HepG2 (cell line): ENCODE measurements at regions not wholly inside any gene's neighbourhood (a gene's known extent, or its start where the extent isn't known, plus 50 kb on each side); places are given as distances from the start of the nearest gene placed in this dataset.

ENCODE experiments used
- ATAC-seq: fragments of 200-7000 bp; cut with Tn5 transposase; 3 replicates; pipeline ENCODE4 v1.9.1; 2020; ENCODE audit warnings: mild to moderate bottlenecking, moderate library complexity
- BruUV-seq: library from RNA; stranded (reverse); fragments of 400-500 nt; replicated peaks from 2 replicates; lab custom pipeline; 2021; lab: Mats Ljungman, UMichigan
- CTCF ChIA-PET: fragments of 300-600 bp; formaldehyde crosslinking; extraction: SDS; loops from one replicate; lab custom pipeline; 2021; ENCODE audit warnings: low total read pairs, inconsistent platforms, low intra/inter-chr PET ratio; lab: Yijun Ruan, JAX
- POLR2A ChIA-PET: fragments of 350-600 bp; sonication (Branson Sonifier 250); formaldehyde crosslinking; loops from one replicate; lab custom pipeline; 2020; ENCODE audit warnings: antibody characterized with exemption, inconsistent platforms; lab: Yijun Ruan, JAX
- DNase-seq: peaks from one replicate; pipeline ENCODE4 v3.0.0-alpha.2; 2015; ENCODE audit warnings: low spot score
- FAIRE-seq: peaks from 3 replicates; lab custom pipeline; 2011; peaks lifted over from hg19 to GRCh38; lab: Jason Lieb, UNC
- H2AFZ ChIP-seq: one replicate; pipeline ENCODE4 v1.6.1; 2011; ENCODE audit warnings: low read length, inconsistent platforms
- H3K27ac ChIP-seq: fragments of 300-600 bp; 3 replicates; pipeline ENCODE4 v1.8.0; 2011; ENCODE audit warnings: mixed run types, mild to moderate bottlenecking, mixed read lengths, low read length, inconsistent platforms; ENCODE audit not compliant: insufficient read depth; ENCODE audit errors: extremely low read length
- H3K27me3 ChIP-seq, 2 experiments: fragments of 200-600 bp in 1 of 2; 2 replicates in 1 of 2; 3 replicates in 1 of 2; pipeline versions ENCODE4 v1.6.0 to v1.8.0; 2011; ENCODE audit warnings: low read length in 2 of 2, mild to moderate bottlenecking in 2 of 2, moderate library complexity in 2 of 2, inconsistent platforms in 1 of 2; ENCODE audit not compliant: insufficient read depth in 2 of 2, control insufficient read depth in 1 of 2
- H3K36me3 ChIP-seq, 2 experiments: fragments of 200-600 bp in 1 of 2; replicated peaks in 1 of 2; 2 replicates in 1 of 2; 3 replicates in 1 of 2; pipeline versions ENCODE4 v1.5.1 to v1.8.0; 2011; ENCODE audit warnings: low read length in 2 of 2, inconsistent platforms in 1 of 2; ENCODE audit not compliant: insufficient read depth in 2 of 2, control insufficient read depth in 1 of 2
- H3K4me1 ChIP-seq: 2 replicates; pipeline ENCODE4 v1.5.1; 2012; ENCODE audit warnings: low read length, inconsistent platforms; ENCODE audit not compliant: insufficient read depth
- H3K4me2 ChIP-seq: 2 replicates; pipeline ENCODE4 v1.6.0; 2011; ENCODE audit warnings: low read depth, low read length, inconsistent platforms
- H3K4me3 ChIP-seq, 3 experiments: fragments of 200-600 bp in 1 of 3; sonication (generic), shearing (Covaris generic) in 1 of 3; replicated peaks in 1 of 3; 2 replicates each; pipeline ENCODE4 v1.5.1; 2011 to 2016; ENCODE audit warnings: low read length in 3 of 3, inconsistent platforms in 2 of 3, low read depth in 2 of 3, mild to moderate bottlenecking in 2 of 3, control low read depth in 1 of 3, mixed read lengths in 1 of 3; ENCODE audit not compliant: insufficient read depth in 1 of 3
- H3K79me2 ChIP-seq: one replicate; pipeline ENCODE4 v1.6.1; 2011; ENCODE audit warnings: low read length, inconsistent platforms; ENCODE audit not compliant: insufficient read depth
- H3K9ac ChIP-seq: 2 replicates; pipeline ENCODE4 v1.6.0; 2011; ENCODE audit warnings: mild to moderate bottlenecking, low read depth, low read length, inconsistent platforms; ENCODE audit not compliant: insufficient read depth
- H3K9me3 ChIP-seq: 2 replicates; pipeline ENCODE4 v1.5.1; 2012; ENCODE audit warnings: mild to moderate bottlenecking, low read length
- H4K20me1 ChIP-seq: 2 replicates; pipeline ENCODE4 v1.6.0; 2011; ENCODE audit warnings: inconsistent platforms, mild to moderate bottlenecking, low read length, moderate library complexity; ENCODE audit not compliant: insufficient read depth
- DNMT3B ChIP-seq: conservative IDR thresholded peaks from 2 replicates; pipeline ENCODE4 v1.6.1; 2016; ENCODE audit warnings: missing biosample characterization, control low read depth
- EEA1 ChIP-seq: sonication (generic); formaldehyde crosslinking; IDR thresholded peaks from 2 replicates; pipeline ENCODE4 v1.5.1; 2020; ENCODE audit warnings: mild to moderate bottlenecking, missing genetic modification reagents, borderline replicate concordance
- KDM5A ChIP-seq: fragments of 200-600 bp; sonication (generic); IDR thresholded peaks from 2 replicates; pipeline ENCODE4 v1.7.0; 2018; ENCODE audit warnings: antibody characterized with exemption, mild to moderate bottlenecking, low read length, borderline replicate concordance
- MTA1 ChIP-seq: sonication (generic); formaldehyde crosslinking; IDR thresholded peaks from 2 replicates; pipeline ENCODE4 v1.4.0; 2020; ENCODE audit warnings: missing genetic modification reagents, mild to moderate bottlenecking, borderline replicate concordance
- NFYC ChIP-seq: IDR thresholded peaks from 2 replicates; pipeline ENCODE4 v1.6.1; 2016; ENCODE audit warnings: missing genetic modification reagents, missing compliant biosample characterization
- NRL ChIP-seq: sonication (generic); formaldehyde crosslinking; IDR thresholded peaks from 2 replicates; pipeline ENCODE4 v1.5.0; 2020; ENCODE audit warnings: missing genetic modification reagents, mild to moderate bottlenecking, moderate library complexity, borderline replicate concordance
- ZNF230 ChIP-seq: sonication (generic); formaldehyde crosslinking; IDR thresholded peaks from 2 replicates; pipeline ENCODE4 v1.4.0; 2020; ENCODE audit warnings: mild to moderate bottlenecking, missing genetic modification reagents
- ZNF543 ChIP-seq: sonication (generic); formaldehyde crosslinking; IDR thresholded peaks from 2 replicates; pipeline ENCODE4 v1.4.0; 2020; ENCODE audit warnings: mild to moderate bottlenecking, missing genetic modification reagents
- WGBS: methylation state at CpG from one replicate; pipeline ENCODE4 v1.1.6; 2017; ENCODE audit warnings: low lambda C conversion rate; 5-methylcytosine and 5-hydroxymethylcytosine counted together
- in situ Hi-C: cut with HindIII; loops from 2 replicates; pipeline ENCODE4 v1.10.0; 2017; ENCODE audit warnings: low pct_unique_long_range_greater_than_20kb; ENCODE audit not compliant: extremely low pct_ligation_motif_present
- intact Hi-C: fragments of 100-400 bp; cut with micrococcal nuclease; formaldehyde crosslinking; loops from one replicate; pipeline ENCODE4 v1.10.0; 2022; ENCODE audit not compliant: unreplicated experiment
- TF ChIP-seq, protein P1 (sequence below): sonication (generic); formaldehyde crosslinking; IDR thresholded peaks from 2 replicates; pipeline ENCODE4 v1.4.0; 2020; ENCODE audit warnings: mild to moderate bottlenecking, missing genetic modification reagents, borderline replicate concordance
- TF ChIP-seq, protein P2 (sequence below): sonication (generic); formaldehyde crosslinking; IDR thresholded peaks from 2 replicates; pipeline ENCODE4 v1.4.0; 2020; ENCODE audit warnings: missing genetic modification reagents
- TF ChIP-seq, protein P3 (sequence below): sonication (generic); formaldehyde crosslinking; IDR thresholded peaks from 2 replicates; pipeline ENCODE4 v1.5.0; 2020; ENCODE audit warnings: mild to moderate bottlenecking, missing genetic modification reagents
- TF ChIP-seq, protein P4 (sequence below): sonication (generic); formaldehyde crosslinking; IDR thresholded peaks from 2 replicates; pipeline ENCODE4 v1.4.0; 2020; ENCODE audit warnings: missing genetic modification reagents

DNA sequence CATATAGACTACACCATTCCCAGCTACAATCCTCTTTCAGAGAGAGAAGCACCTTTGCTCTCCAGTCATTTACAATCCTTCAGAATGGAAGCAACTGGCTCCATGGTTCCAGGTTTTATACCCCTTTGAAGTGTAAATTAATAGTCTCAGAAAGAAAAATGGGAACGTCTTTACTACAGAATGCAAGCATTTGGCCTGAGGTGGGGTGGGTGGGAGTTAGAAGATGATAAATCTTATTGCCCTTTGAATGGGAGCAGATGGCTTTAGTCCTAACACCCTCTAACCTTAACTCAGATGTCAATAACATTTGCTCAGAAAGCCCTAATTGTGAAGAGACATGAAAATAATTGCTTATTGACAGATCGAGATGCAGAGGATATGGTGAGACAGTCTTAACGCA is 84.2 kb upstream of the KCNMA1 start (continued):
- TF ChIP-seq, protein P1, sequence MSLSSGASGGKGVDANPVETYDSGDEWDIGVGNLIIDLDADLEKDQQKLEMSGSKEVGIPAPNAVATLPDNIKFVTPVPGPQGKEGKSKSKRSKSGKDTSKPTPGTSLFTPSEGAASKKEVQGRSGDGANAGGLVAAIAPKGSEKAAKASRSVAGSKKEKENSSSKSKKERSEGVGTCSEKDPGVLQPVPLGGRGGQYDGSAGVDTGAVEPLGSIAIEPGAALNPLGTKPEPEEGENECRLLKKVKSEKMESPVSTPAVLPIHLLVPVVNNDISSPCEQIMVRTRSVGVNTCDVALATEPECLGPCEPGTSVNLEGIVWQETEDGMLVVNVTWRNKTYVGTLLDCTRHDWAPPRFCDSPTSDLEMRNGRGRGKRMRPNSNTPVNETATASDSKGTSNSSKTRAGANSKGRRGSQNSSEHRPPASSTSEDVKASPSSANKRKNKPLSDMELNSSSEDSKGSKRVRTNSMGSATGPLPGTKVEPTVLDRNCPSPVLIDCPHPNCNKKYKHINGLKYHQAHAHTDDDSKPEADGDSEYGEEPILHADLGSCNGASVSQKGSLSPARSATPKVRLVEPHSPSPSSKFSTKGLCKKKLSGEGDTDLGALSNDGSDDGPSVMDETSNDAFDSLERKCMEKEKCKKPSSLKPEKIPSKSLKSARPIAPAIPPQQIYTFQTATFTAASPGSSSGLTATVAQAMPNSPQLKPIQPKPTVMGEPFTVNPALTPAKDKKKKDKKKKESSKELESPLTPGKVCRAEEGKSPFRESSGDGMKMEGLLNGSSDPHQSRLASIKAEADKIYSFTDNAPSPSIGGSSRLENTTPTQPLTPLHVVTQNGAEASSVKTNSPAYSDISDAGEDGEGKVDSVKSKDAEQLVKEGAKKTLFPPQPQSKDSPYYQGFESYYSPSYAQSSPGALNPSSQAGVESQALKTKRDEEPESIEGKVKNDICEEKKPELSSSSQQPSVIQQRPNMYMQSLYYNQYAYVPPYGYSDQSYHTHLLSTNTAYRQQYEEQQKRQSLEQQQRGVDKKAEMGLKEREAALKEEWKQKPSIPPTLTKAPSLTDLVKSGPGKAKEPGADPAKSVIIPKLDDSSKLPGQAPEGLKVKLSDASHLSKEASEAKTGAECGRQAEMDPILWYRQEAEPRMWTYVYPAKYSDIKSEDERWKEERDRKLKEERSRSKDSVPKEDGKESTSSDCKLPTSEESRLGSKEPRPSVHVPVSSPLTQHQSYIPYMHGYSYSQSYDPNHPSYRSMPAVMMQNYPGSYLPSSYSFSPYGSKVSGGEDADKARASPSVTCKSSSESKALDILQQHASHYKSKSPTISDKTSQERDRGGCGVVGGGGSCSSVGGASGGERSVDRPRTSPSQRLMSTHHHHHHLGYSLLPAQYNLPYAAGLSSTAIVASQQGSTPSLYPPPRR (CRISPR knock-in tag): no peak
- TF ChIP-seq NRL (CRISPR knock-in tag): no peak
- no peak for TF ChIP-seq ZNF543 (CRISPR knock-in tag)
- TF ChIP-seq, protein P2, sequence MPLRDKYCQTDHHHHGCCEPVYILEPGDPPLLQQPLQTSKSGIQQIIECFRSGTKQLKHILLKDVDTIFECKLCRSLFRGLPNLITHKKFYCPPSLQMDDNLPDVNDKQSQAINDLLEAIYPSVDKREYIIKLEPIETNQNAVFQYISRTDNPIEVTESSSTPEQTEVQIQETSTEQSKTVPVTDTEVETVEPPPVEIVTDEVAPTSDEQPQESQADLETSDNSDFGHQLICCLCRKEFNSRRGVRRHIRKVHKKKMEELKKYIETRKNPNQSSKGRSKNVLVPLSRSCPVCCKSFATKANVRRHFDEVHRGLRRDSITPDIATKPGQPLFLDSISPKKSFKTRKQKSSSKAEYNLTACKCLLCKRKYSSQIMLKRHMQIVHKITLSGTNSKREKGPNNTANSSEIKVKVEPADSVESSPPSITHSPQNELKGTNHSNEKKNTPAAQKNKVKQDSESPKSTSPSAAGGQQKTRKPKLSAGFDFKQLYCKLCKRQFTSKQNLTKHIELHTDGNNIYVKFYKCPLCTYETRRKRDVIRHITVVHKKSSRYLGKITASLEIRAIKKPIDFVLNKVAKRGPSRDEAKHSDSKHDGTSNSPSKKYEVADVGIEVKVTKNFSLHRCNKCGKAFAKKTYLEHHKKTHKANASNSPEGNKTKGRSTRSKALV (CRISPR knock-in tag): no peak

DNA sequence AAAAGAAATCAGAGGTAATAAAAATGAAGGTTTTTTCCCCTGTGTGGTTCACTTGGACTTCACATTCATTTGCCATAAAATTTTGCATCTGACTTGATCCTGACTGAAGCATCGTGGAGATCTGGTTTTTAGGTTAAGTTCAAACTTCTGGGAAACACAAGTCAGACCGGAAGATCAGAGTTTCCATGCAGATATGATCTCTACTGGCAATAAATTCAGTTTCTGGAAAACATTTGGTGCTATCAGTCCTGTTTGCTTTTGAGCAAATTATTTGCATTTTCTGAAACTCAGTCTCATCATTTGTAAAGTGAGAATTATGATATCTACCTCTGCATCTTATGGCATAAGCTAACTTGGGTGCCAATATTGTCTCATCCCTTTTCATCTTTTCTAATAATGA is 81.3 kb upstream of the KCNMA1 start:
- no peak overlapping the region for H3K9ac ChIP-seq
- CTCF ChIA-PET: interaction anchor here (1.8 kb wide), 1 partner anchor 38 kb away, joined by 12 read pairs; no protein-coding TSS in a partner anchor
- in situ Hi-C loops: loop anchor here (5.0 to 10.0 kb wide), 2 partner anchors 43 to 554 kb away; no protein-coding TSS in a partner anchor
- H3K36me3 ChIP-seq: no peaks in the 10 kb centered on the region
- DNase-seq: no peak
- no peaks in the 10 kb centered on the region for H3K4me1 ChIP-seq
- no peaks in the 10 kb centered on the region for H4K20me1 ChIP-seq
- 3% methylated on average over 2 of the region's 2 CpGs for whole genome bisulfite sequencing
- POLR2A ChIA-PET: no interaction called here
- ATAC-seq: no peak
- peaks cover 1 to 4% of the 10 kb centered on the region in 2 experiments; a peak in 2 of 5 replicates for H3K27me3 ChIP-seq
- no peak for FAIRE-seq
- no TSS peak for BruUV-seq
- H3K4me2 ChIP-seq: no peak overlapping the region
- no peak overlapping the region for H3K27ac ChIP-seq
- no peak overlapping the region for H3K4me3 ChIP-seq
- H3K9me3 ChIP-seq: no peaks in the 10 kb centered on the region
- intact Hi-C loops: loop anchor here (1.0 kb wide), 1 partner anchor 37 kb away; no protein-coding TSS in a partner anchor
- H3K79me2 ChIP-seq: no peaks in the 10 kb centered on the region
- H2AFZ ChIP-seq: no peak overlapping the region
- TF ChIP-seq, protein P3, sequence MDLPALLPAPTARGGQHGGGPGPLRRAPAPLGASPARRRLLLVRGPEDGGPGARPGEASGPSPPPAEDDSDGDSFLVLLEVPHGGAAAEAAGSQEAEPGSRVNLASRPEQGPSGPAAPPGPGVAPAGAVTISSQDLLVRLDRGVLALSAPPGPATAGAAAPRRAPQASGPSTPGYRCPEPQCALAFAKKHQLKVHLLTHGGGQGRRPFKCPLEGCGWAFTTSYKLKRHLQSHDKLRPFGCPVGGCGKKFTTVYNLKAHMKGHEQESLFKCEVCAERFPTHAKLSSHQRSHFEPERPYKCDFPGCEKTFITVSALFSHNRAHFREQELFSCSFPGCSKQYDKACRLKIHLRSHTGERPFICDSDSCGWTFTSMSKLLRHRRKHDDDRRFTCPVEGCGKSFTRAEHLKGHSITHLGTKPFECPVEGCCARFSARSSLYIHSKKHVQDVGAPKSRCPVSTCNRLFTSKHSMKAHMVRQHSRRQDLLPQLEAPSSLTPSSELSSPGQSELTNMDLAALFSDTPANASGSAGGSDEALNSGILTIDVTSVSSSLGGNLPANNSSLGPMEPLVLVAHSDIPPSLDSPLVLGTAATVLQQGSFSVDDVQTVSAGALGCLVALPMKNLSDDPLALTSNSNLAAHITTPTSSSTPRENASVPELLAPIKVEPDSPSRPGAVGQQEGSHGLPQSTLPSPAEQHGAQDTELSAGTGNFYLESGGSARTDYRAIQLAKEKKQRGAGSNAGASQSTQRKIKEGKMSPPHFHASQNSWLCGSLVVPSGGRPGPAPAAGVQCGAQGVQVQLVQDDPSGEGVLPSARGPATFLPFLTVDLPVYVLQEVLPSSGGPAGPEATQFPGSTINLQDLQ (CRISPR knock-in tag): no peak
- TF ChIP-seq EEA1 (CRISPR knock-in tag) (no peak), MTA1 (CRISPR knock-in tag) (no peak), DNMT3B (CRISPR knock-in tag) (no peak), NFYC (CRISPR knock-in tag) (no peak), KDM5A (no peak), ZNF230 (CRISPR knock-in tag) (no peak)
- TF ChIP-seq, protein P4, sequence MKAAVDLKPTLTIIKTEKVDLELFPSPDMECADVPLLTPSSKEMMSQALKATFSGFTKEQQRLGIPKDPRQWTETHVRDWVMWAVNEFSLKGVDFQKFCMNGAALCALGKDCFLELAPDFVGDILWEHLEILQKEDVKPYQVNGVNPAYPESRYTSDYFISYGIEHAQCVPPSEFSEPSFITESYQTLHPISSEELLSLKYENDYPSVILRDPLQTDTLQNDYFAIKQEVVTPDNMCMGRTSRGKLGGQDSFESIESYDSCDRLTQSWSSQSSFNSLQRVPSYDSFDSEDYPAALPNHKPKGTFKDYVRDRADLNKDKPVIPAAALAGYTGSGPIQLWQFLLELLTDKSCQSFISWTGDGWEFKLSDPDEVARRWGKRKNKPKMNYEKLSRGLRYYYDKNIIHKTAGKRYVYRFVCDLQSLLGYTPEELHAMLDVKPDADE: no peak
